RPMI8226 (cell line): ENCODE measurements at regions not wholly inside any gene's neighbourhood (a gene's known extent, or its start where the extent isn't known, plus 50 kb on each side); places are given as distances from the start of the nearest gene placed in this dataset.
"Not testable (repeated sequence)": the region's sequence is repeated elsewhere in the genome, so short reads cannot be mapped to it uniquely, and the experiment has no call there.

Source experiments
- DNase-seq: peaks from one replicate; pipeline ENCODE4 v3.0.0-alpha.2; 2015

DNA sequence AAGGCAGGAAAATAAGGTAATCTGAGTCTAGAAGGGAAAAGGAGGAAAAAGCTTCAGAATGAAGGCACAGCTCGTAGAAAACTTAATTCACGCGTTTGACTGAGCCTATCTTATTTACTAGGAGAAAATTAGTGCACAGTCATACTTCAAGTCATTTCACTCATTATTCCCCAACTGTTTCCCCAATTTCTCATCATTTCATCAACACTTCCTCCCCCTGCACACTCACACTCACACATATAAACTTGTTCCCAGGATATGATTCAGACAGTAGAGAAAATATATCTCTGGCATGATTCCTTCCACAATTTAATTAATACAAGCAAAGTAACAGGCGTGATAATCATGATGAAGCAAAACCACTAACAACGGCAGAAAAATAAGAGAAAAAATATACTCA, 94.5 kb upstream of the F13A1 start:
- no peak for DNase-seq

DNA sequence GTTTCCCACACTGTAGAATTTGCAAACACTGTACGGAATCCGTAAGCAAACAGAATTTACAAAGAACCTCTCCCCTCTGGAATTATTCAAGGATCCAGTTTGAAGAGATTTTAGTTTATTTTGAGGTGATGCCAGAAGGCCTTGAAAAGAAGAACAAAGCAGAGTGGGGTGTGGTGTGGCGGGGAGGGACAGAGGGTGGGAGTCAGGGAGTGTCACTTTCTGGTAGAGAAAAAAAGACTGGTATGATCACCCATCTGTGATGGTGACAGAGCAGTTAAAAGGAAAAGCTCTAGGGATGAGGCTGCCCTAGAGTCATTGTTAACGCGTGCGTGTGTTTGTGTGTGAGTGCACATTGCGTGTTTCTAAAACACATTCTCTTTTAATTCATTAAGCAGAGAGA, 97.0 kb upstream of the F13A1 start:
- no peak for DNase-seq

DNA sequence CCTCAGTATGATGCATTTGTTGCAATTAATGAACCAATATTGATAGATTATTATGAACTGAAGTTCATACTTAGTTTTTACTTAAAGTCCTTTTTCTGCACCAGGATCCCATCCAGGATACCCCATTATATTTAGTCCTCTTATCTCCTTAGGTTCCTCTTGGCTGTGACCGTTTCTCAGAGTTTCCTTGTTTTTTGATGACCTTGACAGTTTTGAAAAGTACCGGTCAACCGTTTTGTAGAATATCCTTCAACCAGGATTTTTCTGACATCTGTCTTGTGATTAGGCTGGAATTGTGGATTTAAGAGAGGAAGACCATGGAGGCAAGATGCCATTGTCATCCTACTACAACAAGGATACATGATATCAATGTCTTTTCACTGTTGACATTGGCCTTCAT, 98.0 kb upstream of the F13A1 start:
- DNase-seq = no peak

DNA sequence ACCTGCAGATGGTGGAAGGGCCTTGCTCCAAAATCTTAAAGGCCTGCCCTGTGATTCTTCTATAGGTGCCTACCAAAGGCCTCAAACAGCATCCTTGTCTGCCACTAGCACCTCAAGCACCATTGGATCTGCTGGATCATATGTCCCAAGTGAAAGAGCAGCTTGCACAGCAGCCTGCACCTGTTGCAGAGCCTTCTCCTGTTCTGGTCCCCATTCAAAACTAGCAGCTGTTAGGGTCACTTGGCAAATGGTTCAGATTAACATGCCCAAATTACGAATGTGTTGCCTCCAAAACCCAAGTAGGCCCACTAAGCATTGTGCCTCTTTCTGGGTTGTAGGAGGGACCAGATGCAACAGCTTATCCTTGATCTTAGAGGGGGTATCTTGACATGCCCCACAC, 99.6 kb upstream of the F13A1 start:
- DNase-seq = no peak

DNA sequence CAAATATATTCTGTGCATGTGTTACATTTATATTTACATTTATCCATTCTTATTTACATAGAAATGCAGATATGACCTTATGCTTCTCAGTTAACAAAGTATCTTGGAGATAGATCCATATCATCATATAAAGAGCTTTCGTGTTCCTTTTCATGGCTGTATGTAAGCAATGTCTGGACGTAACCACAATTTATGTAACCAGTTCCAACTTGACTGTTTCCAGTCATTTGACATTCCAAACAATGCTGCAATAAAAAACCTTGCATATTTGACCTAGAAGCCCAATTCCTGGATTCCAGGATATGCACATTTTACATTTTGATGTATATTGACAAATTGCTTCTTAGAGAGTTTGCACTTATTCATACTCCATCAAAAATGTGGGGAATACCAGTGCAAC, 113.7 kb upstream of the F13A1 start:
- no peak for DNase-seq

DNA sequence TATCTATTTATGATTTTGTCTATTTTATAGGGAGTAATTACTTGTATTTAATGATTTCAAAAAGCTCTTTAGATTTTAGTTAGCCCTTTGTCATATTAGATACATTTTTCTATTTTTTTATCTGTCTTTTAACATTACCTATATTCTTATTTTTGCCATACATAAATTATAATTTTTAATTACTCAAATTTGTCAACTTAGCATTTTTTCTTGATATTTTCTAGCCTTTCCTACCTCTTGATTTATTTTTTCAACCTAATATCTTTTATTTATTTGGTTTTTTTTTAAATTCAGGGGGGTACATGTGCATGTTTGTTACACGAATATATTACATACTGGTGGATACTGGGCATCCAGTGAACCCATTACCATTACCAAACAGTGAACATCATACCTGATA, 114.3 kb upstream of the F13A1 start:
- no peak for DNase-seq

DNA sequence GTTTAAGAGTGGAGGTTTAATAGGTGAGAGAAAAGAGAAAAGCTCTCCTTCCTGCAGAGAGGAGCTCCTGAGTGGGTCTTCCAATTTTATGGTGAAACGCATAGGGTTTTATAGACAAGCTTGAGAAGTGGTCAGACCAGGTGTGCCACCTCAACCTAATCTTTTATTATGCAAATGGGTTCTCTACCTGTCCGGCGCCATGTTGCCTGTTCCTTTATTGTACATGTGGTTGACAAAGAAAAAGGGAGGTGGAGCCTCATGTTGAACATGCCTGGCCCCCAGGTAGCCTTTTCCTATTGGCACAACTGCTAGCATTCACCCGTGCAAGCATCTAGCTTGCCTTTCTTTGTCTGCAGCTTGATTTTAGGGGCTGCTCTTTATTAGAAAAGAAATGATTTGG, 115.9 kb upstream of the F13A1 start:
- peak; percentile 0 for DNase-seq

DNA sequence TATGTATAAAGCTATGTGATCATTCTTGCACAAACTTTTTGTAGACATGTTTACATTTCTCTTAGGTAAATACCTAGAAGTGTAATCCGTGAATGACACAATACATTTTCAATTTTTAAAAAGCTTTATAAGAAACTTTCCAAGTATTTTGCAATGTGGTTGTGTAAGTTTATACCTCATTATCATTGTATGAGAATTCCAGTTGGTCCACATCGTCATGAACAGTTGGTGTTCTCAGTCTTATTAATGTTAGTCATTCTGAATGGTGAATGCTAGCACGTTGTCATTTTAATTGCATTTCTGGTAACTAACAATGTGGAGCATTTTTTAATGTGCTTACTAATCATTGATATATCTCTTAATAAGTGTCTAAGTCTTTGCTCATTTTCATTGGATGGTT, 116.5 kb upstream of the F13A1 start:
- no peak for DNase-seq

DNA sequence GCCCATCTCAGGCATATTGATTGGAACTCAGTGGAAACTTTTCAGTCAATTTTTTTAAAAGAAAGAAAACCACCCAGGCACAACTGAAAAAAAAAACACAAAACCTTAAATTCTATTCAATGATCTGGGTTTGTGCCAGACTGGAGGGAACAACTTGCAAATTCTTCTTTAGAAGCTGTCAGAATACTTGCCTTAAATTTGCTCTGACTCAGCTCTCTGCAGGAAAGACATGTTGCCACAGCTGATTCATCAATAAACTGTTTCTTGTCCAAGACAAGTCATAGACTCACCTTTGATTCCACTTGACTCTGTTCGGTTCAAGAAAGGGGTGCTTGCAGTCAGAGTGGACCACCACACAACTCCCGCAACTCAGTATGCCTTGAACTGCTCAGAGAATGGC, 117.8 kb upstream of the F13A1 start:
- DNase-seq = no peak

DNA sequence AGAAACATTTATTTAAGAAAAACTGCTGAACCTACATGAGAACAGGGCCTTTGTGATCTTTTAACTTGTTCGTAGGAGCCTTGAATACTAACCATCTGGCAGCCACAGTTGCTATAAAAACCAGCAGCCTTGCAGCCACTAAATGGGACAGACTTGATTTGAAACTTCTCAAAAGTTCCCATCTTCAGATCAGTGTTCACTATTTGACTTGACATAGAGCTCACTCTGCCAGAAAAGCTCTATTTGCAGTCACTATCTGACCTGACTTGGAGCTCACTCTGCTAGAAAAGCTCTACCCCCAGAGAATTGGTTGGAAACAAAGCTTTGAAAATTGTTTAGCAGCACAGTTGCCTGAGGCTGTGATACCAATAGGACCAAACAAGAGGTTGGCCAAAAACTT, 119.3 kb upstream of the F13A1 start:
- DNase-seq = no peak

DNA sequence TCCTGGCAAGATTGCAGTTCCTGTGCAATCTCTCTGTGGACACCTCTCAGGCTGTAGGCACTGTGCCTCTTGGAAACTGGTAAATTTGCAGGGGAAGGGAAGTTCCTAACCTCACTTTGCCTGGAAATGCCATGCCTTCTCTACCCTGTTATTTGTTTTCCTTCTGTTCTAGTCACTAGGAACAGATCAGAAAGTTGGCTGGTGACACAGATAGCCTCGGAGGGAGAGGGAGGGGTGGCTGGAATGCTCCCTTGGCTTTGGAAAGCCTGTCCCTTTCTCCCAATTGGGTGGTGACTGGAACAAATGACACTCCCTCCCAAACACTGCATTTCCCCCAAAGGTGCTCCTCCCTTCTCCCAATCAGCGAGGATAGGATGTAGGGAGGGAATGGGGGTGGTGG, 131.5 kb upstream of the F13A1 start:
- DNase-seq = no peak

DNA sequence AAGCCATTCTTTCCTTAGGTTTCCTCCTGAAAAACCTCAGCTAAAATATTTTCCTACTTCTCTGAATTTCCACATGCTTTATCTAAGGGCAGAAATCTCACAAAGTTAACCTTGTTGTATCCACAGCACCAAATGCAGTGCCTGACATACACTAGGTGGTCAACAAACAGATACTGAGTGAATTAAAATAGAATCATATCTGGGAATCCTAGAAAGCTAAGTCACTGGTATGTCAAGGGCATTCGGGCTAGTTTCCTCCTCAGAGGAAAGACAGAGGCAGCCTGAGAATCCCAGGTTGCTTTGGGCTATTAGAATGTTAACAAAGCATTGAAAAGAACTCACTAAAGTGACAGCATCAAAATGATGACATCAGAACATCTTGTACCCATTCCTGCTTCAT, 132.7 kb upstream of the F13A1 start:
- DNase-seq = no peak

DNA sequence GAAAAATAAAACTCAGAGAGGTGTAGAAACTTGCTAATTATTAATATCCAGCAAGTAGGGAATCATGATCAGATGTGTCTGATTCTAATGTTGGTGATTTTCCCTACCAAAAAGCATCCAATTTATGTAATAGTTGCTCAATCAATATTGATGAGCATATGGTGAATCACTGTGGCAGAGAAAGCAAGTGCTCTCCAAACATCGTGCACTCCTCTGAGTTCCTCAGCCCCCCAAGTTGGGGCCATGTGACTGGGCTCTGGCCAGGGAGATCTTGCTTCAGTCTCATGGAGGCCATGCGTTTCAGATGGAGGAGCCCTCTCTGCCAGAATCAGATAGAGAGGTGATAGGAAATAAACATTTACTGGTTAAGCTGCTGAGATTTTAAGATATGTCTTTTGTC, 133.2 kb upstream of the LY86 start:
- DNase-seq = peak; percentile 1

DNA sequence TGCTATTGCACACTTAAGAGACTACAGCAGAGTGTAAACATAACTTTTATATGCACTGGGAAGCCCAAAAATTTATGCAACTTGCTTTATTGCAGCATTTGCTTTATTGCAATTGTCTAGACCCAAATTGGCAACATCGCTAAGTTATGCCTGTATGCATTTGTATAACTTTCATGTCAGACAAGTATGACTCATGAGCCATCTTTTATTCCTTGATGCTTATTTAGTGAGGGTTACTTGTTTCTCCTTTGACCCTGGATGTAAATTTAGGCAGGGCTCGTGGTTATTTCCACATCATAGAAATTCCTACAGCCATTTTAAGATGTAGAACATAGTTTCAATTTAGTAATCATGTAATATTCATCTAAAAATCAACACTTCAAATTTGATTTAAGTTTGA, 130.3 kb upstream of the LY86 start:
- DNase-seq = no peak

DNA sequence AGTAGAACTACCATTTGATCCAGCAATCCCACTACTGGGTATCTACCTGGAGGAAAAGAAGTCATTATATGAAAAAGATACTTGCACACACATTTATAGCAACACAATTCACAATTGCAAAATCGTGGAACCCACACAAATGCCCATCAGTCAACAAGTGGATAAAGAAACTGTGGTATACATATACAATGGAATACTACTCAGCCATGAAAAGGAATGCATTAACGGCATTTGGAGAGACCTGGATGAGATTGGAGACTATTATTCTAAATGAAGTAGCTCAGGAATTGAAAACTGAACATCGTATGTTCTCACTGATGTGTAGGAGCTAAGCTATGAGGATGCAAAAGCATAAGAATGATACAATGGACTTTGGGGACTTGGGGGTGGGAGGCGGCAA, 128.6 kb upstream of the LY86 start:
- DNase-seq = not testable (repeated sequence)

DNA sequence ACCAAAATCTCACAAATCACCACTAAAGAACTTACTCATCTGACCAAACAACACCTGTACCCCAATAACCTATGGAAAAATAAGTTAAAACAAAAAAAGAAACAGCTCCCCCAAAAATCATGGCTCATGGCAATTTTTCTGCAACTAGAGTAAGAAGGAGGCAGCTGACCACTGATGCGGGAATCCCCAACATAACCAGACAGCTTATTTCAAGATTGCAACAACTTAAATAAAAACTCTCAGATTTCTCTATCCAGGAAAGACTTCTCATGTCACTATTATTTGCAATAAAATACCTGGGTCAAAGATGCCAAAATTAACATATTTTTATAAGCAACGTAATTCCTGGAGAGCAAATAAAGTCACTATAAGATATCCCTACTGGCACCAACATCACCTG, 128.1 kb upstream of the LY86 start:
- DNase-seq = no peak

DNA sequence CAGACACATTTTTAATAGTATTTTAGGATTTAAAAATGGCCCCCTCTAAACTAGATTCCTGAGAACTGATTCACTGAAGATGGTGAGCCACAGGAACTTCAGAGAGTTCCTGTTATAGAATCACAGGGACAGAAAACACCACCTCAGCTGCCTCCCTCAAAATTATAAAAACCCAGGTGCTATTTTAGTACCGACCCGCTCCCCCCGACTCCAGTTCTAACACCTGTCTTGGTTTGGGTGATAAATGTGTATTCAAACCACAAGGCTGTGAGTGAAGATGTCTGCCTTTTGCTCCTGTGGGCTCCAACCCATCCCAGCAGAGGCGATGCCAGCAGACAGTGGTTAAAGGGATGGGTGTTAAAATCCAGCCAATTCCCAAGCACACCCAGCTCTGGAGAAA, 127.4 kb upstream of the LY86 start:
- no peak for DNase-seq

DNA sequence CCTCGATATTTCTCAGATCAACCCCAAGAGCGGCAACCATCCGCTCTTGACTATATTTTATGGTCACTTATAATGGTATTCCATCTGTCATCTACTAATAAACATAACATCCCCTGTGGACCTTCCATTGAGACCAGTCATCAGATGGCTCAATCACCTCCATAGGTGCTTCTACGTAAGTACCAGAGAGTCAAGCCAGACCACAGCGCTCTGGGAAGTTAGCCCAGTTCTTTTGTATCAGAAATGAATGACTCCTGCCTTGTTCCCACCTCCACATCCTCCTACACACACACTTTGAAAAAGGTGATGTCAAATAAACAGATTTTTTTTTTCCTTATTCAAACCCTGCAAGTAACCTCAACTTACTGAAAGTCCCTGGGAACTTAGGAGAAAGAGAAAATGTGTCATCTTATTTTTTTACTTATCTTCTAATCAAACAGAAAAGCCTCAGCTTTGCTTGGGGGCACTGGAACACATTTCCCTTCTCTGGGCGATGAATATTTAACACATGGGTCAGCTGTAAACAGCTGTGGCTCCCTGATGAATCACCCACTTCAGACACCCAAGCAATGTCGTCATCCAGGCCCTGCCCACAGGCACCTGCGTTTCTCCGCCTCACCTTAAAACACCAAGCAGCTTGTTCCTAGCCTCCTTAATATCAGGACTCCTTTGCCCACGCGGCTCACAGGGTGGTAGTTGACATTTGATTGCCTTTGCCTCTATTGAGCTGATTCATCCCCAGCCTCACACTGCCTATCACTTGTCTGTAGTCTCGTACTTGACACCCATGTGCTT, 121.4 kb upstream of the LY86 start:
- no peak for DNase-seq

DNA sequence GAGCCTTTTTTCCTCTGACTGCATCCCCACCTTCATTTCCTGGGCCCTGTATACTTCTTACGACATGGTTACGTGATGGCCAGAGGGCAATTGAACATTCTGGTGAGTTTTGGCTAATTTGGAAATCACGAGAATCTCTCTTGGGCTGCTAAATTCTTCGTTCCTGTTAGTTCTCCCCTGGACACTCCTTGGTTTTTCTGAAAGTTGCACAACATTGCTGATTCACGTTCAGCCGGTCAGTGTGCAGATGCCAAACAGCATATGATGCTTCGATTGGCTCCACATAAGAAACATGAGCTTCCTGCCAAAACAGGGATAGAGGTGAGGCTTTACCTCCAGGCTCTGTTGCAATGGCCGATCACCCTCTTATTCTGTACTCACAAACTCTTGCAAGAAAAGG, 119.4 kb upstream of the LY86 start:
- no peak for DNase-seq

DNA sequence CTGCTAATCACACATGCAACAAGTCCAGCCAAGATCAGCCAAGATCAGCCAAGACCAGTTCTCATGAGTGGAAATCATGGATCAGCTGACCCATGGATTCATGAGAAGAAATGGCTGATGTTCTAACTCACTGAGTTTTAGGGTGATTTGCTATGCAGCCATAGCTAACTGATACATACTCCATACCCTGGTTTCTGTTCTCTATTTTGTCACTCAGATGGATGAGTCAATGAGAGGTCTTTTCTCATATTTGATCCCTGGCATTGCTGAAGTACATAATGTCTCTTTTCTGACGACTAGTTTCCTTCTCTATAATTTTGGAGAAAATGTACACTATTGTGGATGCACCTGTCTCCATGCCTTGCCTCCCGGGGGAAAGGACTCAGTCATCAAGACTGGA, 118.4 kb upstream of the LY86 start:
- no peak for DNase-seq

DNA sequence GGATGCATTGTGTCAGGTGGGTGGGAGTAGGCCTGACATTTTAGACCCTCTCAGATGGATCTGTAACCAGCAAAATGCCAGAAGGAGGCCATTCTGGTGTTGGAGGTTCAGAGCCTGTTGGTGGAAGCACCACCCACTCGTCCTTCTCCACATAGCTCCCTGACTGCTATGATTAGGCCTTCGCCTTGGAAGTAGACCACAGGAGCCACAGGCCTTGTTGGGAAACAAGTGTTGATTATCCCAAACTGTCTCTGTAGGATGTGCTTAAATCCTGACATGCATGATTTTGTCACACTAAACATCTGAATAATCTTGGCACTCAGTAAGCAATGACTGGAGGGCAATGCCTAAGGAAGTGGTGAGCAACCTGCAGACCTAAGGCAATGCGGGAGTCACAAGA, 117.2 kb upstream of the LY86 start:
- DNase-seq = no peak

DNA sequence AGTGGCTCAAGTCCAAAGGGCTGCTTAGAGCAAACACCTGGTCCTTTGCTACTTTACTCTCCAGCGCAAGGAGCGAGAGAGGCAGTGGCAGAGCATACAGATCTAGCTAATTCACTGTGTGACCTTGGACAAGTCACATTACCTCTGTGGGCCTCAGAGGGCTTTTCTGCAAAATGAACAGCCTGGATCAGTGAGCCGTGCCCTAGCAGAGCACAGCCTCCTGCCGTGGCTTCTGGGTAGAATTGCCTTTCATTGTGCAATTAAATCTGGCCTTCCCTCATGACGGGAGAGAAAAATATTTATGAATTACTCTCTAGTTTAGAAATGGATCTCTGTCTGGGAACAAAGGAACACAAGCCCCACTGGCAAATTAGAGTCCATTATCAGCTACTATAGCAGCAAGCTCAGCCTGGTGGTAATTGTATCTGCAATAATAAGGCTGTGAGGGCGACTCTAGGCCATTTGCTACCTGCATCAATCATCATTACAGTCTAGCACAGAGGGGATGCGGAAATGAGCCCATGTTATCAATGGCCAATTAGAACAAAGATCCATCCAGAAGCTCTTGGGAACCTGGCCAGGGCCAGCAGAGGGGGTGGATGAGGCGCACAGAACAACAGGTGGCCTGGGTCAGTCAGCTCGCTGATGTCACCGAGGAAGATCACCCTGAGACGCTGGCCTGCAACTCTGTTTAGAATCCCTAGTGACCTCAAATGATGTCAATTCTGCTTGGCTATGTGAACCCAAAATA, 114.2 kb upstream of the LY86 start:
- DNase-seq = no peak

DNA sequence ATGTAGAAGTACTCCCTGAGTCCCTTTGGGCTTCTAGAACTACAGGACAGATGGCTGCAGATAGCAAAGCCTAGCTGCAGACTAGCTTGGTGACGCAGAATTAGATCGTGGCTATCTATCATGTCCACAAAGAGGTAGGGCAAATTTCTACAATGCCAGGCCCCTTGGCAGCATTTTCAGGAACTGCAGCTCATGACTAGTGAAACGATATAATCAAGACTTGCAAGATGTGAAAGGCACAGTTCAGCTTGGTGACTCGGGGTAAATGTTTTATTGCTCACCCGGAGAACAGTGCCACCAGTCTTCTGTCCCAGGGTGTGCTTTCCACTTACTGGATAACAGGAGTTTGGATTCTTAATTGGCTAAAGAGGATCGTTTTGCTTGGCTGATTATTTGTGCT, 108.7 kb upstream of the LY86 start:
- no peak for DNase-seq

DNA sequence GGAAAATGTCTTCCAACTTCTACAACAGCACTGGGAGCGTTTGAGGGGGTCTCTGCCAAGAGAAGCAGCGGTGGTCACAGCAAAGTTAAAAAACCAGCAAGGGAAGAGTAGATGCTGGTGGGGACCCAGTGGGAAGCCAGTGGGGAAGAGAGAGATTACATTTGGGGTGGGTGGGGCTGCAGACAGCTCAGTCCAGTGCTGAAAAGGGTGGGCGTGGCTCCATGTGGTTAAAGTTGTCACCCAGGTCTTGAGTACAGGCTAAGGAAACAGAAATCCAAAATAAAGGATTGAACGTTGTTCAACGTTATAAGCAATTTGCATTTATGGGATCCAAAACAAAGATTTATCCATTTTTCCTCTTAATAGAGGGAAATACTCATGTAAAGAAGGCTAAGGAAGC, 106.3 kb upstream of the LY86 start:
- no peak for DNase-seq

DNA sequence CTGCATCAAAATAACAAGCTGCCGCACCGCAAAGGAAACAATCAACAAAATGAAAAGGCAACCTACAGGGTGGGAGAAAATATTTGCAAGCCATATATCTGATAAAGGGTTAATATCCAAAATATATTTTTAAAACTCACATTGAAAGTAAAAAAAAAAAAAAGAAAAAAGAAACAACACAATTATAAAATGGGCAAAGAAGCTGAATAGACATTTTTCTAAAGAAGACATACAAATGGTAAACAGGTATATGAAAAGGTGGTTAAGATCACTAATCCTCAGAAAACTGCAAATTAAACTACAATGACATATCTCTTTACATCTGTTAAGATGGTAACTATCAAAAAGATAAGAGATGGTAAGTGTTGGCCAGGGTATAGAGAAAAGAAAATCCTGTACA, 105.4 kb upstream of the LY86 start:
- no peak for DNase-seq
